ENCODE measurements at regions not wholly inside any gene's neighbourhood (a gene's known extent, or its start where the extent isn't known, plus 50 kb on each side); places are given as distances from the start of the nearest gene placed in this dataset.
A peak's percentile ranks its signal among the peaks of the same experiment; 100 is the strongest.

- DNase-seq: no peak
Observed at GRCh38 chr12:111103583-111103982, 183.2 kb upstream of the MYL2 start.

- no peak for DNase-seq
Observed at GRCh38 chr12:111102102-111102739, 181.8 kb upstream of the MYL2 start.

GRCh38 chr12:111101003-111101402 lies 180.6 kb upstream of the MYL2 start:
- no peak for DNase-seq

GRCh38 chr12:111100554-111100953 lies 180.2 kb upstream of the MYL2 start:
- no peak for DNase-seq

- no peak for DNase-seq
Observed at GRCh38 chr12:111100003-111100402, 179.6 kb upstream of the MYL2 start.

- DNase-seq: no peak
Observed at GRCh38 chr12:111099186-111099585, 178.8 kb upstream of the MYL2 start.

GRCh38 chr12:111094157-111095010 lies 174.0 kb upstream of the MYL2 start:
- no peak for DNase-seq

- peak; percentile 16 for DNase-seq
Observed at GRCh38 chr12:111093428-111094142, 173.2 kb upstream of the MYL2 start.

- no peak for DNase-seq
Observed at GRCh38 chr12:111091051-111091450, 170.7 kb upstream of the MYL2 start.

GRCh38 chr12:111089616-111090015 lies 169.2 kb upstream of the MYL2 start:
- no peak for DNase-seq

- no peak for DNase-seq
Observed at GRCh38 chr12:111088409-111088808, 168.0 kb upstream of the MYL2 start.

GRCh38 chr12:111086947-111087700 lies 166.7 kb upstream of the MYL2 start:
- no peak for DNase-seq

GRCh38 chr12:111085096-111085495 lies 164.7 kb upstream of the MYL2 start:
- DNase-seq: no peak

GRCh38 chr12:111084605-111085004 lies 164.2 kb upstream of the MYL2 start:
- no peak for DNase-seq

- DNase-seq: no peak
Observed at GRCh38 chr12:111084158-111084557, 163.8 kb upstream of the MYL2 start.

GRCh38 chr12:111081600-111081999 lies 161.2 kb upstream of the MYL2 start:
- no peak for DNase-seq

GRCh38 chr12:111078731-111079130 lies 158.4 kb upstream of the MYL2 start:
- DNase-seq: no peak

- DNase-seq: no peak
Observed at GRCh38 chr12:111076611-111077451, 156.5 kb upstream of the MYL2 start.

GRCh38 chr12:111076199-111076598 lies 155.8 kb upstream of the MYL2 start:
- no peak for DNase-seq

- no peak for DNase-seq
Observed at GRCh38 chr12:111074965-111075364, 154.6 kb upstream of the MYL2 start.

GRCh38 chr12:111074559-111074958 lies 154.2 kb upstream of the MYL2 start:
- no peak for DNase-seq

GRCh38 chr12:111073370-111073769 lies 153.0 kb upstream of the MYL2 start:
- no peak for DNase-seq
